SU-DHL-6 (cell line): ENCODE measurements at regions not wholly inside any gene's neighbourhood (a gene's known extent, or its start where the extent isn't known, plus 50 kb on each side); places are given as distances from the start of the nearest gene placed in this dataset.

ENCODE experiments used
- EZH2phosphoT487 ChIP-seq: fragments of 200-600 bp; sonication (generic), shearing (Covaris generic); conservative IDR thresholded peaks from 2 replicates; pipeline ENCODE4 v1.6.1; 2018; ENCODE audit warnings: mild to moderate bottlenecking, antibody characterized with exemption, low read length, moderate library complexity, mixed read lengths
- TF ChIP-seq, protein P1 (sequence below): fragments of 200-600 bp; sonication (generic); IDR thresholded peaks from one replicate; pipeline ENCODE4 v1.5.1; 2017; ENCODE audit warnings: antibody characterized with exemption, mild to moderate bottlenecking, low read length, moderate library complexity; ENCODE audit not compliant: insufficient read depth, poor library complexity, severe bottlenecking

DNA sequence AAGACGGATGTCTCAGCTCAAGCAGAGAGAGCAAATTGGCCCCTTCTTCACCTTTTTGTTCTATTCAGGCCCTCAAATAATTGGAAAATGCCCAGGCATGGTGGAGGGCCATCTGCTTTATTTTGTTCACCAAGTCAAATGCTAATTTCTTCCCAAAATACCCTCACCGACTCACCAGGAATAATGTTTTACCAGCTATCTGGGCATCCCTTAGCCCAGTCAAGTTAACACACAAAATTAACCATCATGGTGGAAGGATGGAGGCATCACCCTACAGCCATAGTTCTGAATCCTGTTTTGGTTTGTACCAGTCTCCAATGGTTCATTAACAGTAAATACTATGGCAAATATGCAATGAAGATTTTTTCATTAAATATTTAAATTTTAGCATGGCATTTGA is 51.7 kb upstream of the SERP2 start:
- TF ChIP-seq, protein P1, sequence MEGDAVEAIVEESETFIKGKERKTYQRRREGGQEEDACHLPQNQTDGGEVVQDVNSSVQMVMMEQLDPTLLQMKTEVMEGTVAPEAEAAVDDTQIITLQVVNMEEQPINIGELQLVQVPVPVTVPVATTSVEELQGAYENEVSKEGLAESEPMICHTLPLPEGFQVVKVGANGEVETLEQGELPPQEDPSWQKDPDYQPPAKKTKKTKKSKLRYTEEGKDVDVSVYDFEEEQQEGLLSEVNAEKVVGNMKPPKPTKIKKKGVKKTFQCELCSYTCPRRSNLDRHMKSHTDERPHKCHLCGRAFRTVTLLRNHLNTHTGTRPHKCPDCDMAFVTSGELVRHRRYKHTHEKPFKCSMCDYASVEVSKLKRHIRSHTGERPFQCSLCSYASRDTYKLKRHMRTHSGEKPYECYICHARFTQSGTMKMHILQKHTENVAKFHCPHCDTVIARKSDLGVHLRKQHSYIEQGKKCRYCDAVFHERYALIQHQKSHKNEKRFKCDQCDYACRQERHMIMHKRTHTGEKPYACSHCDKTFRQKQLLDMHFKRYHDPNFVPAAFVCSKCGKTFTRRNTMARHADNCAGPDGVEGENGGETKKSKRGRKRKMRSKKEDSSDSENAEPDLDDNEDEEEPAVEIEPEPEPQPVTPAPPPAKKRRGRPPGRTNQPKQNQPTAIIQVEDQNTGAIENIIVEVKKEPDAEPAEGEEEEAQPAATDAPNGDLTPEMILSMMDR, result no peak
- no peak for TF ChIP-seq EZH2phosphoT487
